Stimulated activated CD4-positive, alpha-beta T cell treated with anti-CD3 and anti-CD28 coated beads, Interleukin-12 subunit alpha, Interleukin-12 subunit beta, amount 100 ng/mL, for 4 hours (primary cell): ENCODE measurements at regions not wholly inside any gene's neighbourhood (a gene's known extent, or its start where the extent isn't known, plus 50 kb on each side); places are given as distances from the start of the nearest gene placed in this dataset.
"Not testable (repeated sequence)": the region's sequence is repeated elsewhere in the genome, so short reads cannot be mapped to it uniquely, and the experiment has no call there.

Source experiments
- DNase-seq: peaks from one replicate; pipeline ENCODE4 v3.0.0-alpha.2; 2020

DNA sequence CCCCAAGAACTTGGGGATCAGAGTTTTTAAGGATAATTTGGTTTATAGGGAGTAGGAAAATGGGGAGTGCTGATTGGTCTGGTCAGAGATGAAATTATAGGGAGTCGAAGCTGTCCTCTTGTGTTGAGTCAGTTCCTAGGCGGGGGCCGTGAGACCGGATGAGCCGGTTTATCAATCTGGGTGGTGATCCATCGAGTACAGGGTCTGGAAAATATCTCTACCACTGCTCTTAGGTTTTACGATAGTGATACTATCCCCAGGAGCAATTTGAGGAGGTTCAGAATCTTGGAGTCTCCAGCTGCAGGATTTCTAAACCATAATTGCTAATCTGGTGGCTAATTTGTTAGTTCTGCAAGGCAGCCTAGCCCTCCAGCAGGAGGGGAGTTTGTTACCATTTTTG lies 403.4 kb downstream of the CDH11 start:
- no peak for DNase-seq

DNA sequence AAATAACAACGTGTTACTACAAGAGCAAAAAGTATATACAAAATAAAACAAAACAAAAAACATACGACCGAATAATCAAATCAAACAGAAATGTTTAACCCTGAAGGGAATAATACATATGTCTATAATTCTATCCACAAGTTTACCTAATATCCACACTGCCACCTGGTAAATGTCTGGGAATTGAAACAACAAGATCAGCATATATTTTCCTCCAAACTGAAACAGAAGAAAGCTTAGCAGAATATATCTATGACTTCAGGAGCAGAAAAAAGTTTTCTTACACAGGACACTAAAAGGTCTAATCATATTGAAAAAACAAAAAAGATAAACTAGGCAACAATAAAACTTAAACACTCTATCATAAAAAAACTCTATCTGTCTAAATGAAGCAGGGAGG lies 404.0 kb downstream of the CDH11 start:
- no peak for DNase-seq

DNA sequence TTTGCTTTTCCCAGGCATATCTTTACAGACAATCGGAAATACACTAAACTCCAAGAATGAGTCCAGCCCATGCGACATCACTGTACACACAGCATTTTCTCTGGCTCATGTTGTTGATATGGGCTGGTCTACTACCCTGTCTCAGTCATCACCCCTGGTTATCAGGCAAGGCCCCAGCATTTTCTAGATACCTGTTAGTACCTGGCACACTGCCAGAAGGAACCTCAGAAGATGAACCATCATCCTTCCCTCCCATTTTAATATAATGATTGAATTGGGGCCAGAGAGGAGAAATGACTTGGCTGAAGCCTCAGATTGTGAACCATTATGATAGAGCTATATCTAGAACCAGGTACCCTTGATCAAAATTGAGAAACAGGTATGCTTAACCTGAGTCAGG lies 406.2 kb downstream of the CDH11 start:
- DNase-seq: no peak

DNA sequence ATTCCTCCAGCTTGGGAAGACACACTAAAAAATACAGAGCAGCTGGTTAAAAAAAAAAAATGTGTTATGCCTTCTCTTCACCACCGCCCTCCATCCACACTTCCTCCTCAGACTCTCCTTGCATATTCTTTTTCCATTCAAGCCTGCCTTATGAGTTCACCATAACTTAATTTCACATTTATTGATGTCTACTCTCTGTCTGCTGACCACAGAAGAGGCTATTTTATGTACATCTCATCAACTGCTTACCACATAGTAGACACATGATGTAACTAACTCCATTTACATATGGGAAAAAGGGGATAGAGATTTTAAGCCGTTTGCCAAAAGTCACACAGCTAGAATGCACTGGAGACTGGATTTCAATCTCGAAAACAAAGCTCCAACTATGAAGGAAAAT lies 409.8 kb downstream of the CDH11 start:
- DNase-seq: no peak

DNA sequence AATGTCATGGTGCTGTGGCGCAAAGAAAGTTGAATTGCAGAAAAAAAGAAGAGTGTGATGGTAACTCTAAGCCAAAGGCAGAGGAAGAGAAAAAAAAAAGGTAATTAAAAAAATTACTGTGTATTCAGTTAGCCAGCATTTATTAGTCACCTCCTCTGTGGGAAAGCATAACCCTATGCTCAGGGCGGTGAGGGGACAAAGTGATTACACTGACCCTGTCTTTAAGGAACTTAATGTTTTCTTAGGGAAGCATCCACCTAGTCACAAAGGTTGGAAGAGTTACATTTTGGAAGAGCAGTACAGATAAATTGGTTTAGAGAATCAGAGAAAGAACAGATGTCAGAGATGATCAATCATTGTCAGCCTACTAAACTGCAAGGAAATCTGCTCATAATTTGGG lies 410.3 kb downstream of the CDH11 start:
- DNase-seq: no peak

DNA sequence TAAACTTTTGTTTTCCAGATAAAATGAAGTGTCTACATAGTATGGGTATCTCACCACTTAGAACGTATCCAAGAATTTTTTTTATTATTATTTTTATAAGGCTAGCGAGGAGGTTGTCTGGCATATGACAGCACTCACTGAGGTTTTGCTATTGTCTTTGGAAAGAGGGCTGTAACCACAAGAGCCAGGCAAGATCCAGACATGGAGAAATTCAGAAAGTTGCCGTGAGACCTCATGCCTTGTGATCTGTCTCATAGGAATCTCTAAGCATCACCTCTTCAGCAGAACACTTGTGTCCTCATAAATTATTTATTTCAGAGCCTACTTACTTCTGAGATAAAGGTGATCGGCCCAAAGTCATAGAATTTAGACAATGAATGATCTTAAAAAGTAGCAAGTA lies 410.8 kb downstream of the CDH11 start:
- DNase-seq: no peak

DNA sequence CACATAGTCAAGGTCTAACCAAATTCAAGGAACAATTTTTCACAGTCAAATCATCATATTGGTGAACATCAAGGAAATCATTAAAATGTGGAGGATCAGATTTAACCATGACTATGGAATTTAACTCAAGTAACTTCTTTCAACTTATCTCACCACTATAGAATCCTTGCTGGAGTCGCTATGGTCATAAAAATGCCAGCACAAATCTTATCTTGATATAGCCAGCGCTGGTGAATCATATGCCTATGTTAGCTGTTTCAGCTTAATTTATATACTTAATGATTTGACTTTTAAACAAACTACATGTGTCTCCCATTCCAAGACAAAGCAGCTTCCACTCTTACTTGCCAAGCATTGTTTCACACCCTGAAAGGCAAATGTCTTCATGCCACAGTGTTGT lies 416.4 kb downstream of the CDH11 start:
- DNase-seq: no peak

DNA sequence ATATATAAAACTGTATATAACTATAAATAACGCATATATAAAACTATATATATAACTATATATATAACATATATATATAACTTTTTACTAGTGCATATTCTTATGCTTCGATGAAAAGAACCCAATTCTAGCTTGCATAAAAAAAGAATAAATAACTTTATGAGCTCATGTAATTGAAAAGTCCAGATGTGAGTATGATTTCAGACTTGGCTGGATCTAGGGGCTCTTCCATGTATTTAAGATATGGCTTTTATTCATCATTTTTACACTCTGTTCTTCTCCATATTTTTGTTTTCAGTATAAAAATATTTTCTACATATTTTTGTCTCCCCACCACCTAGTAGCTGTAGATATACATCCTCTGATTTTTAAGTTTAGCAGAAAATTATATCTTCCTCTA lies 417.5 kb downstream of the CDH11 start:
- DNase-seq: no peak

DNA sequence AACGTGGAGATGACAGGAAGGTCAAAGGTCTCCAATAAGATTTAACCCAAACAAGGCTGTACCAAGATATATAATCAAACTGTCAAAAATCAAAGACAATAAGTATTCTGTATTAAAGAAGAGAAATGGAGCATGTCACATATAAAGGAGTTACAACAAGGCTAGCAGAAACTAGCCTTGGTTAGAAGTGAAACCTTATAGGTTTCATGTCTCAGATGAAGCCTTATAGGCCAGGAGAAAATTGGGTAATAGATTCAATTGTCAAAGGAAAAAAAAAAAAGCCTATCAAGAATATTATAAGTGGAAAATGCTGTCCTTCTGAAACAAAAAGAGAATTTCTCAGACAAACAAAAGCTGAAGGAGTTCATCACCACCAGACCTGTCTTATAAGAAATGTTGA lies 419.4 kb downstream of the CDH11 start:
- DNase-seq: no peak

DNA sequence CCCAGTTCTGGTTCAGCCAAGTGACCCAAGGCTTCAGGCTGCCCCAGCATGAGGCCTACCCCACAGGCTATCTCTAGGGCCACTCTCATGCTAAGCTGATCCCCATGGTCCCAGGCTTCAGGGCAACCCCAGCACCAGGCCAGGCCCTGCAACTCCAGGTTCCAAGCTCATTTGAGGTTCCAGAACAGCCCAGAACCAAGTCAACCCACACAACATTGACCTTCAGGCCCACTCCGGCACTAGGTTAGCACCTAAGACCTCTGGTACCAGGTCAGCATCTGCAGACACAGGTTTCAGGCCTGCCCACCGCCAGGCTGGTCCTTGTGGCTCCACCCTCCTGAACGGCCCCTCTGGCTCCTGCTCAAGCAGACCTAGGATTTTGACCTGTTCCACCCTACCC lies 421.2 kb downstream of the CDH11 start:
- no peak for DNase-seq

DNA sequence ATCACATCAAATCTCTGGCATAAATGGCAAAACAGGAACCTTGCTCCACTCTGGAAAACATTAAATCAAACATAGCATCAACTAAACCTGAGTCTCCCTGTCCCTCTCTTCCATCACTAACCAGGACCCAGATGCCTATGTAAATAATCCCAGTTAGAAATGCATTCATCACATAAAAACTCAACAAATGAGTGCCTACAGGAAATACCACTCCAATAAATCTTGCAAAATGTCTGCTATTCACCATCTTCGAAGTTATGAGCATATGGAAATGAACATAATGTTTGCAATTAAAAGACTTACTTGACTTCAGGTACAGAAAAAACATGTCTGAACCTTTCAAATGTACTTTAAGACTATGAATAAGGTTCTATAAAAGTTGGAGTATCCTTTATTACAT lies 425.0 kb downstream of the CDH11 start:
- no peak for DNase-seq

DNA sequence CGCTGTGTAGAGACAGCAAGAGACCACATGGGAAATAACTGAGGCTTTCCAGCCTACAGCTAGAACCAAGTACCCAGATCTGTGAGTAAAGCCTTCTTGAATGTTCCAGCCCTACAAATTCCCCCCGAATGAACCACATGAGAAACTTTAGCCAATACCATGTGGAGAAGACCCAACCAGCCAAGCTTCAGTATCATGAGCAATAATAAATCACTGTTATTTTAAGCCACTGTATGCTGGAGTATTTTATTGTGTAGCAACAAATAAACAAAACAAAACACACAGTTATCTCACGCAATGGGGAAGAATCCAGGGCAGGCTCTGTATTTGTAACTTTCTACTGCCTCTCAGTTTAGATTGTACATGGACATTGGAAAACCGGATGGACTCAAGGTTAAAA lies 426.2 kb downstream of the CDH11 start:
- DNase-seq: no peak

DNA sequence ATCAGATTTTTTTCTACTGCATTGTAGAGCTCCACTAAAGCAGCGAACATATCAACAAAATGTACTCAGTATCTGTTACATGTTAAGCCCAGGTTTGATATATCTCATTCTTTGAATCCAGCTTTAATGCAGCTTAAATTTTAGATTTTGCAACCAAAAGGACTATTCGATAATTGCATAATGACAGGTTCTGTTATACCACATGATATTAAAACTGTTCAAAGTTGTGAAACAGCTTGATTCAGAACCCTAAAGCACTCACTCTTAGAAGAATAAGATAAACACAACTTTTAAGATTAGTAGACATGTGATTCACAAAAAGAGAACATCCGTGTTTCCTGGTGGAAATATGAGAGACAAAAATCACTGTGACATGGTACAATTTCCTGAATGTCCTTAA lies 427.9 kb downstream of the CDH11 start:
- no peak for DNase-seq

DNA sequence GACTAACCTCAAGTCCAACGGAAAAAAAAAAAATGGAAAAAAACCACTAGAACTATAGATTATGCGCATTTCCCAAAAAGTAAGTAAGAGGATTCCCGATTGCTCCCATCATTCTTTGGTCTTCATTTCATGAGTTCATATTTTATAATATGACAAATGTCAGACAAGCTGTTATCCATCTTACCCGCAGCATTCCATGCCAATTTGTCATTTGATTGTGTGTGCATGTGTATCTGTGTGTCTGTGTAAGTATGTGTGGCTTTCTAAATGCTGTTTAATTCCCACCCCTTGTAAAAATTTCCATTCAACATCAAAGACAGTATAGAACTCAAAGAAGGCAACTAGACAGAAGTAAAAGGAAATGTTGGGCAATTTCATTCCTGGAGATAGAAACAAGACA lies 434.1 kb downstream of the CDH11 start:
- no peak for DNase-seq

DNA sequence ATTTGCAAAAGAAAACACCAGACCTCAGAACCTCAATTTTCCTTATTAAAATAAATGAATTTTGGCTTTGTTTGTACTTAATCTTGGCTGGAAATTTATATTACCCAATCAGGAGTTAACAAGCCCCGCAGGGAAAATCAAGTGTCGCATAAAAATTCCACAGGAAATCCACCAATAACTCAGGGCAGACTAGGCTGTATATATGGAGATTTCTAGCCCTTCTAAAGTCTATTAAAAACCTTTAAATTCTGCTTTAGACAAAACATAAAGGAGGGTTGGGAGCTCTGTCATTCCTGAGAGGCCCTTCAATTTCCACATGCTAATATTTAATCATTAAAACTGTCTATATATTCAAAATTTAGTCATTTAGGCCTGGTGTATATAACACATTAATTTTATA lies 434.7 kb downstream of the CDH11 start:
- DNase-seq: no peak

DNA sequence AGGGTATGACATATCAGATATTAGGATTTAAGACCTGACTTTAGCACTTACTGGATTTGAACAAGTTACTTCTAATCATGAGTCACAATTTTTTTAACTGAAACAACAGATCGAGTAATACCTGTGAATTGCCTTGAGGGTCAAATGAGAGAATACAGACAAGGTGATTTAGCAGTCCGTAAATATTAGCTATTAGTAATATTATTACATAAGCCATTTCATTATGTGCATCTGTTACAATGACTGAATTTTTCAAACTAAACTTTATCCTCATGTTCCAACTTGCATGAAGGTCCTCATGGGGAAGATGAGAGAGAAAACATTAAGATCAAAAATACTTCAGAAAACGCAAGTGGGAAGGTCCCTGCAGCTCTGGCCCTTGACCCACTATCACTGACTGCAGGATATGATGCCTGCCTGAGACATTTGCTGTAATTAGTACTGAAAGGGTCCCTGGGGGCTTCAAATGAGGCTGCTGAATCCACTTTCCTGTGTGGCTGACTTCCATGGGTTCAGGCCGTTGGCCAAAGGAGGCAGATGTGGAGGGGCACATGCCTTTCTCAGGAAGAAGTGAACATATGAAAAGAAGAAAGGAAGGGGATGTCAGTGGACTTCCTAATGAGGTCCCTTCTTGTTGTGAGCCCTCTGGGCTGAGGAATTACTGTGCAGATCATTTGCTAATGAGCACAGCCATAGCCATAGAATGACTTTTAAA lies 441.7 kb downstream of the CDH11 start:
- DNase-seq: no peak

DNA sequence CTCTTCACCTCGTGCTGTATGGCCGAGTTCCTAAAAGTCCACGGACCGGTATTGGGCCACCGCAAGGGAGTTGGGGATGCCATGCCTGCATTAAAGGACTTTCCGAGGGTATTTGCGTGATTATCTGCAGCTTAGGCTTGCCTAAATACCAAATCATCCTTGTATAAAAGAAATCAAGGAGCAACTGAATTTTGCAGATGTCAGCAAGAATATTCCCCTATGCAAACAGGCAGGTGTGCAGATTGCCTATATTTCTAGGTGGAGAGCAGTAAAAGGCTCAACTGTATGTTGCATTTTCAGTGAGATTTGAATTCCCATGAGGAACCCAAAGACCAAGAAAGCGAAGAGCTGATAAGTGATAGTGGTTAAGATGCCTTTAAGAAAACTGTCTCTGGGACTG lies 452.3 kb downstream of the CDH11 start:
- no peak for DNase-seq

DNA sequence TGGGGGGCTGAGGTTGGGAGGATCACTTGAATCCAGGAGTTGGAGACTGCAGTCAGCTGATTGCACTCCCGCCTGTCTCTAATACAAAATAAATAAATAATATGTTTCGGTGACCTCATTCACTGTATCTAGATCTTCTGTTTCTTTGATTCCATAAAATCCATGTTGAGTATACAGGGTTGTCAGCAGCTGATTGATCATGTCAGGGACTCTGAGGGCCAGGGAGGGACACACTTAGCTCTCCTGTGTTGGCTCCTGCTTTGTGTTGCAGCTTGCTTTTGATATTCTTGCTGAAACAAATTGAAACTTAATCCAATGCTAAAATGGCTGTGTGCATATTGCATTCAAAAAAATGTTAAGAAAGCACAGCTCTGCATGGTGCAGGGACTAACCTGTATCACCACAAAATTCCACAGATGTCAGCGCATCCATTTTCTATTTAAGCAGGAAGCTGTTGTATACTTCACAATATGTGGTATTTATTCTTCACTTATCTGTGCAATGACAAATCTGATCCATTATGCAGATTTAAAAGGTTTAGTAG lies 454.5 kb downstream of the CDH11 start:
- no peak for DNase-seq

DNA sequence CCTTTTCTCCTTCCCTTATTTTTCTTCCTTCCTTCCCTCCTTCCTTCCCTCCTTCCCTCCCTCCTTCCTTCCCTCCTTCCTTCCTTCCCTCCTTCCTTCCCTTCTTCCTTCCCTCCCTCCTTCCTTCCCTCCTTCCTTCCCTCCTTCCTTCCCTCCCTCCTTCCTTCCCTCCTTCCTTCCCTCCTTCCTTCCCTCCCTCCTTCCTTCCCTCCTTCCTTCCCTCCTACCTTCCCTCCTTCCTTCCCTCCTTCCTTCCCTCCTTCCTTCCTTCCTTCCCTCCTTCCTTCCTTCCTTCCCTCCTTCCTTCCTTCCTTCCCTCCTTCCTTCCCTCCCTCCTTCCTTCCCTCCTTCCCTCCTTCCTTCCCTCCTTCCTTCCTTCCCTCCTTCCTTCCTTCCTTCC lies 459.6 kb downstream of the CDH11 start:
- not testable (repeated sequence) for DNase-seq

DNA sequence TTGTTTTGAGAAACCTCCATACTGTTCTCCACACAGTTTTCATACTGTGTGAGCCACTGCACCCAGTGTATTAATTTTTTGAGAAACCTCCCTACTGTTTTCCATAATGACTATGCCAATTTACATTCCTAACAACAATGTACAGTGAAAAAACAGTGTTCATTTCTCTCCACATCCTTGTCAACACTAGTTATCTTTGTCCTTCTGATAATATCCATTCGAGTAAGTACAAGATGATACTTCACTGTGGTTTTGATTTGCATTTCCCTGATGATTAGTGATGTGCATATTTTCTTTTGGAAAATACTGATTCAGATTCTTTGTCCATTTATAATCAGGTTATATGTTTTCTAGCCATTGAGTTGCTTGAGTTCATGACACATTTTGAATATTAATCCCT lies 462.0 kb downstream of the CDH11 start:
- no peak for DNase-seq

DNA sequence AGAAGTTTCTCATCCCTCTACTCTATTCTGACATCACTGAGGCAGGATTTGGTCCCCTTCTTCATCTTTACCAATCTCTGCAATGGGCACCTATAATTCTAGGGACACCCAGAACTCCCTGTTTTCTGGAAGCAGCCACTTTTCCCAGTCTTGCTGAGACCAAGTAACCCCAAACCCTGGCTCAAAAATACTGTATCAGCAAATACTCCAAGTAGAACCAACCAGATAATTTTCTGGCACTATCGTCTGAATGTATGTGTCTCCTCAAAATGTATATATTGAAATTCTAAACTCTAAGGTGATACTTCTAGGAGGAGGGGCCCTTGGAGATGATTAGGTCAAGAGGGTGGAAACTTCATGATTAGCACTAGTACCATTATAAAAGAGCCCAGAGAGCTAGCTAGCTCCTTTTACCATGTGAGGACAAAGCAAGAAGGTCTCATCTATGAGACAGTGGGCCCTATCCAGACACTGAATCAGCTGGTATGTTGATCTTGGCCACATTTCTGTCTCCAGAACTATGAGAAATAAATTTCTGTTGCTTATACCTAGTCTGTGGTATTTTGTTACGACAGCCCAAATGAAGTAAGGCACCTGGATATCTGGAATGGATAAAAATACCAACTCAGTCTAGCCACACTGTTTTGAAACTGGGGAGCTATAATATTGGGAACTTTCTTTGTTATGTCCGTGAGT lies 464.4 kb downstream of the CDH11 start:
- DNase-seq: no peak

DNA sequence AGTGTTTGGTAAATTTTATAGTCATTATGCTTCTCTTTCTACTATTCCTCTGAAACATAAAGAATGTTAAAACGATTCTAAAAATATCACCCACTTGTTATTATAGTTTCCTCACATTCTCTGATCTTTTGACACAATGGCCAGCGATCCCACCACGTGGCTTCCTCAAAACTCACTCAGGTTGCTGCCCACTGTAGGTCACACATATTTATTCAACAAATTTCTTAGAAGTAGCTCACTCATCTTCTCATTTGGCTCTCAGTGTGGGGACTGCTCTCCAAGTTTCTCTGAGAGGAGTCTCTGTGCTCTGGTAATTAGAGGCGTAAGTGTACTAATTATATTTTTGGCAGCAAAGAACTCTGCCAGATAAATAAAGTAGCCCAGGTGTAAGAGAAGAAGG lies 465.4 kb downstream of the CDH11 start:
- DNase-seq: no peak

DNA sequence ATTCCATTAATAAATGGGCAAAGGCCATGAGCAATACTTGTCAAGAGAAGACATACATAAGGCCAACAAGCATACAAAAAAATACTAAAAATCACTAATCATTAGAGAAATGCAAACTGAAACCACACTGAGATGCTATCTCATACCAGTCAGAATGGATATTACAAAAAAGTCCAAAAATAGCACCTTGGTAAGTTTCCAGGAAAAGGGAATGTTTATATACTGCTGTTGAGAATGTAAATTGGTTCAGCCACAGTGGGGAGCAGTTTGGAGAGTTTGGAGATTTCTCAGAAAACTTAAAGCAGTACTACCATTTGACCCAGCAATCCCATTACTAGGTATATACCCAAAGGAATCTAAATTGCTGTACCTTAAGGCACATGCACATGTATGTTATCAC lies 467.7 kb downstream of the CDH11 start:
- DNase-seq: no peak

DNA sequence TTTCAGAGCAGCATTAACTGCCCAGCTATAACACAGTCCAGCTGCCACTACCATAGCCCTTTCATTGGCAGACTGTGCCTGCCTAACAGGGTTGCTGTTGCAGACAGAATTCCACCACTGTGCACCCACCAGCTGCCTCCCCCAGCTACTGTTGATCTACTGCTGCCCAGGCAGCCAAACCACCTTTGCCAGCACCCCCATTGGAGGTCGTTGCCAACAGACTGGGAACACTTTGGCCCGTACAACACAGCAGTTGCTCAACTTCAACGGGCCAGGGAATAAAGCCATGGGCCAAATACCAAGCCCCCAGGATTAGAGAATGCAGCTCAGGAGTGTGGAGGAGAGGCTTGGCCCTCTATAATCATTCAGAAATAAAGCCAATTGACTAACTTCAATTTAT lies 473.6 kb downstream of the CDH11 start:
- DNase-seq: no peak

DNA sequence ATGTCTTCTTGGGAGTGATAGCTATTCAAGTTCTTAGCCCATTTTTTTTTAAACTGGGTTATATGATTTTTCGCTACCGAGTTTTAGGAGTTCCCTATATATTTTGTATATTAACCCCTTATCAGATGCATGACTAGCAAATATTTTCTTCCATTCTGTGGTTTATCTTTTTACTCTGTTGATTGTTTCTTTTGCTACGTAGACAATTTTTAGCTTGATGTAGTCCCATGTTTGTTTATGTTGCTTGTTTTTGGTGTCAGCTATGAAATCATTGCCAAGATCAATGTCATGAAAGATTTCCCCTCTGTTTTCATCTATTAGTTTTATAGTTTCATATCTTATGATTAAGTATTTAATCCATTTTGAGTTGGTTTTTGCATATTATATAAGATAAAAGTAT lies 480.5 kb downstream of the CDH11 start:
- DNase-seq: no peak
